Gastroesophageal sphincter (tissue), 3 donors: ENCODE measurements at regions not wholly inside any gene's neighbourhood (a gene's known extent, or its start where the extent isn't known, plus 50 kb on each side); places are given as distances from the start of the nearest gene placed in this dataset.

Experiments
- EP300 ChIP-seq: sonication (generic); formaldehyde crosslinking; IDR thresholded peaks from one replicate; pipeline ENCODE4 v1.6.1; 2017; ENCODE audit warnings: antibody characterized with exemption, mild to moderate bottlenecking
- POLR2A ChIP-seq, 2 donors: fragments of 450-650 bp; IDR thresholded peaks; one replicate each; pipeline ENCODE4 v1.6.1; 2017; ENCODE audit warnings: antibody characterized with exemption in 2 of 2, mild to moderate bottlenecking in 2 of 2, moderate library complexity in 1 of 2
- TF ChIP-seq, protein P1 (sequence below), 4 experiments: fragments of 200-600 bp in 2 of 4; fragments of 450-650 bp in 2 of 4; sonication (generic) in 1 of 4; IDR thresholded peaks; one replicate each; pipeline ENCODE4 v1.5.1; 2017 to 2019; ENCODE audit warnings: antibody characterized with exemption in 4 of 4, mild to moderate bottlenecking in 2 of 4, moderate library complexity in 2 of 4

DNA sequence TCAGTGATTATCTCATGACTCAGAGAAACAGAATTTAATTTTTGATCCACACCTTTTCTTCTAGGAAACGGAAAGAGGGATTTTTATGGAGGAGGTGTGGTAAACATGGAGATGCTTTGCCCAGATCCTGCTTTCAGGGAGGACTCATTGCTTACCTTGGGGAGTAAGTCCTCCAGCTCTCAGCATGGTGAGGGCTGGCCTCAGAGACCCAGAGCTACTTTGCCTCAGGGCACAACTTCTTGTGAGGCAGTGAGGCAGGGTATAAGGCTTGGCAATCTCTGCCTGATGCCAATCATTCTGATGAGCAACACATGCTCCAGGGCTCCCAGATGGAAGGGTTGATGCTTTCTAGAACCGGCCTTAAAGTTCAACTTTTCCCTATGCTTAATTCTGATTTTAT lies 189.9 kb upstream of the DCC start:
- TF ChIP-seq EP300 = no peak
- TF ChIP-seq, protein P1, sequence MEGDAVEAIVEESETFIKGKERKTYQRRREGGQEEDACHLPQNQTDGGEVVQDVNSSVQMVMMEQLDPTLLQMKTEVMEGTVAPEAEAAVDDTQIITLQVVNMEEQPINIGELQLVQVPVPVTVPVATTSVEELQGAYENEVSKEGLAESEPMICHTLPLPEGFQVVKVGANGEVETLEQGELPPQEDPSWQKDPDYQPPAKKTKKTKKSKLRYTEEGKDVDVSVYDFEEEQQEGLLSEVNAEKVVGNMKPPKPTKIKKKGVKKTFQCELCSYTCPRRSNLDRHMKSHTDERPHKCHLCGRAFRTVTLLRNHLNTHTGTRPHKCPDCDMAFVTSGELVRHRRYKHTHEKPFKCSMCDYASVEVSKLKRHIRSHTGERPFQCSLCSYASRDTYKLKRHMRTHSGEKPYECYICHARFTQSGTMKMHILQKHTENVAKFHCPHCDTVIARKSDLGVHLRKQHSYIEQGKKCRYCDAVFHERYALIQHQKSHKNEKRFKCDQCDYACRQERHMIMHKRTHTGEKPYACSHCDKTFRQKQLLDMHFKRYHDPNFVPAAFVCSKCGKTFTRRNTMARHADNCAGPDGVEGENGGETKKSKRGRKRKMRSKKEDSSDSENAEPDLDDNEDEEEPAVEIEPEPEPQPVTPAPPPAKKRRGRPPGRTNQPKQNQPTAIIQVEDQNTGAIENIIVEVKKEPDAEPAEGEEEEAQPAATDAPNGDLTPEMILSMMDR (IDR thresholded peaks at IDR 0.05) = no peak
- TF ChIP-seq POLR2A (IDR thresholded peaks at IDR 0.05) = no peak
